Activated naive CD4-positive, alpha-beta T cell treated with anti-CD3 and anti-CD28 coated beads, Interleukin-2, amount 50 U/mL, for 72 hours (primary cell): ENCODE measurements at regions not wholly inside any gene's neighbourhood (a gene's known extent, or its start where the extent isn't known, plus 50 kb on each side); places are given as distances from the start of the nearest gene placed in this dataset.
A peak's percentile ranks its signal among the peaks of the same experiment; 100 is the strongest.
"Not testable (repeated sequence)": the region's sequence is repeated elsewhere in the genome, so short reads cannot be mapped to it uniquely, and the experiment has no call there.

Experiments
- ATAC-seq, 2 donors: fragments of 150-1000 bp; cut with Tn5 transposase; 2 replicates each; pipeline ENCODE4 v1.10.0; 2021; ENCODE audit warnings: mild to moderate bottlenecking in 2 of 2, moderate library complexity in 2 of 2
- DNase-seq, 2 donors: peaks; one replicate each; pipeline ENCODE4 v3.0.0; 2021 to 2022; ENCODE audit warnings: low spot score in 2 of 2
- H3K27ac Mint-ChIP-seq, 2 donors: one replicate each; pipeline ENCODE4 v1.8.0; 2022; ENCODE audit warnings: mild to moderate bottlenecking in 2 of 2, mixed read lengths in 2 of 2
- H3K36me3 Mint-ChIP-seq, 2 donors: one replicate each; pipeline ENCODE4 v1.8.0; 2022; ENCODE audit warnings: mixed read lengths in 2 of 2
- H3K9me3 Mint-ChIP-seq, 2 donors: one replicate each; pipeline ENCODE4 v1.8.0; 2022; ENCODE audit warnings: mixed read lengths in 2 of 2

DNA sequence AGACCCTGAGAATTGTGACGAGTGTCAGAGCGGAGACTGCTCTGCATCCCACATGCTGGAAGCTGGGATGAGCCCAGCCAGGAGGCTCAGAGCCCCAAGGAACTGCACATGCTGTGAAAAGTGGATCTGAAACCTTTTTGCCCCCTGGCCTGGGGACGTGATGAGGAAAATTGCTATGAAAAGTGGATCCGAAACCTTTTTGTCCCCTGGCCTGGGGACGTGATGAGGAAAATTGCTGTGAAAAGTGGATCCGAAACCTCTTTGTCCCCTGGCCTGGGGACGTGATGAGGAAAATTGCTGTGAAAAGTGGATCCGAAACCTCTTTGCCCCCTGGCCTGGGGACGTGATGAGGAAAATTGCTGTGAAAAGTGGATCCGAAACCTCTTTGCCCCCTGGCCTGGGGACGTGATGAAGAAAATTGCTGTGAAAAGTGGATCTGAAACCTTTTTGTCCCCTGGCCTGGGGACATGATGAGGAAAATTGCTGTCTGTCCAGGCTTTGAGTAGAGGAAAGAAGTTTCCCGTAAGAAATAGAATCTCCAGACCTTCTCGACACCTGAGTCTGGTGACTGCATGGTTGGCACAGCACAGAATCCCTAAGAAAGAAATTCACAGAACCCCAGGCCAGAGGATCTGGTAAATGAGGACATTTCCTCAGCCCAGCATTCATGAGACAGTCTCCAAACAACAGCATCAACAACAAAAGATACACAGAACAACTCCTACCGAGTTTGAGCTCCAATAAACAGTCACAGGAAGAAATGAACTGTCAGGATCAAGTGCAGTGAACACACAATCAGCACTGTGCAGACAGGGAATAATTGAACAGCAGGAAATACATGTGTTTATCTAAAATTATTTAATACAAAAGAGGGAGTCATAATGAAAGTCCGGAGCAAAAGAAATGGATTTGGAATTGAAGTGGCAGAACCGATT lies 188.8 kb downstream of the LAT start:
- not testable (repeated sequence) for H3K9me3 Mint-ChIP-seq, ATAC-seq, DNase-seq
- Mint-ChIP-seq H3K27ac (peak overlapping the region in 1 of 2 donors; percentile 37), H3K36me3 (peaks cover 7 to 15% of the 10 kb centered on the region in 2 donors)

DNA sequence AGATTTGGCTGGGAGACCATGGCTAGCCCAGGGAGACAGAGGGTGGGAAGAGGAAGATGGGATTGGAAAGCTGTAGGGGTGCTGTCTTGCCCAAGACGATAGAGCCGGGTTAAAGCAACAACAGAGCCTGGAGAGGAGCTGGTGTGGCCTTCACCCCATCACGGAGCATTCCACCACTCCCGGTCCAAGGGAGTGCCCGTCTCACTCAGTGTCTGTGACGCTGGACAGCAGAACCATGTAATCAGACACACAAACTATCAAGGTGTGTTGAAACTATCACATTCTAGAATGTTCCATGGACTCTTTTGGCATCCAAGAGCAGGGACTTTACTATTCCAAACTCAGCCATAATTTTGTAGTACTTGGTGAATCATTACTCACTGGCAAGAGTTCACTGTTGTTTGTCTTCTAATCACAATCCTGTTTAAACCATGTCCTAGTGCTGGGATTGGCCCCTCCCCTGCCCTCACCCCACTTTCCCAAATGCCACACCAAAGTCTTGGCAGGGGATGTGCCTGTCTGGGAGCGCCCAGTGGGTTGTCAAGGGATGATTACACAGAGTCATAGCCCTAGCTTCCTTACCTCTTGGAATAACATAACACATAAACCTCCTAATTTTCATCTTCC lies 187.4 kb downstream of the LAT start:
- H3K9me3 Mint-ChIP-seq, DNase-seq, ATAC-seq, H3K27ac Mint-ChIP-seq: not testable (repeated sequence)
- peaks cover 7 to 15% of the 10 kb centered on the region in 2 donors for H3K36me3 Mint-ChIP-seq

DNA sequence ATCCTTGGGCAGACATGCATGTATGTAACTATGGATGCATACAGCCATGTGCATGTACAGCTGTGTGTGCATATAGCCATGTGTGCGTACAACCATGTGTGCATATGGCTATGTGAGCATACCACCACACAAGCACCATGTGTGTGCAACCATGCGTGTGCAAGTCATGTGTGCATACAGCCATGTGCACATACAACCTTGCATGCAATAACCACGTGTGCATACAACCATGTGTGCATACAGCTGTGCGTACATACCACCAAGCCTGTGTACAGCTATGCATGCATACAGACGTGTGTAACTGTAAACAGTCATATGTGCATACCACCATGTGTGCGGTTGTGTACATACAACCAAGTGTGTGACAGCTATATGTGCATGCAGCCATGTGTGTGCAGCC lies 186.4 kb downstream of the LAT start:
- DNase-seq, H3K9me3 Mint-ChIP-seq, H3K27ac Mint-ChIP-seq, ATAC-seq: not testable (repeated sequence)
- peaks cover 7 to 15% of the 10 kb centered on the region in 2 donors for H3K36me3 Mint-ChIP-seq

DNA sequence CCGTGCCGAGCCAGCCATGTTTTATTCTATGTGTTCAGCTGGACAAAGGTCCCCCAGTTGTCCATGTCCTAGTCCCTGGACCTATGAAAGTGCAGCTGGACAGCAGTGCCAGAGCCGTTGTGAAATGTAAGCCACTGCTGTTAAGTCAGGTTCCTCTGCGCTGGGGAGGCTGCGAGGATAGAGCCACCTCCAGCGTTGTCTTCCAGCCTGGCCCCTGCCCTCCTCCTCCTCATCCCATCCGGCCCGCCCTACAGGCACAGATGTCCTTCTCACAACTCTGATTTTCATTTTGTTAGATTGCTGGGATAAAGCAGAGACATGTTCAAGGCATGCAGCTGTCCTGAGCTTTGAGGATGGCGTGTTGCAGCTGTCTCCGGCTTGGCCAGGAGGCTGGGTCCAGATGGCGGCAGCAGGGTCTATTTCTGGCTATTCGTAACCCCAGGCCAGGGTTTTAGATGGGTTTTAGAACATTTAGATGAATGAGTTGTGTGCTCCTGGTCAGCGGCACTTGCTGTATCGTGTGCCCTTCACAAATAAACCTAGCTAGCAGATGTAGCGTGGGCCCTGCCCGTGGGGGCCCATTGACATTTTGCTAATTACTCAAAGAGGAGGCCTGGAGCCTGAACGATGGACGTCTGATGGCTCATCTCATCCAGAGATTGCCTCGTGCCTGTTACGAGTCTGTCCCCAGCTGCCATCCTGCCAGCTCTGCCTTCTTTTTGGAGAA lies 185.7 kb downstream of the LAT start:
- H3K9me3 Mint-ChIP-seq, H3K27ac Mint-ChIP-seq, DNase-seq, ATAC-seq: not testable (repeated sequence)
- H3K36me3 Mint-ChIP-seq = peaks cover 7 to 15% of the 10 kb centered on the region in 2 donors

DNA sequence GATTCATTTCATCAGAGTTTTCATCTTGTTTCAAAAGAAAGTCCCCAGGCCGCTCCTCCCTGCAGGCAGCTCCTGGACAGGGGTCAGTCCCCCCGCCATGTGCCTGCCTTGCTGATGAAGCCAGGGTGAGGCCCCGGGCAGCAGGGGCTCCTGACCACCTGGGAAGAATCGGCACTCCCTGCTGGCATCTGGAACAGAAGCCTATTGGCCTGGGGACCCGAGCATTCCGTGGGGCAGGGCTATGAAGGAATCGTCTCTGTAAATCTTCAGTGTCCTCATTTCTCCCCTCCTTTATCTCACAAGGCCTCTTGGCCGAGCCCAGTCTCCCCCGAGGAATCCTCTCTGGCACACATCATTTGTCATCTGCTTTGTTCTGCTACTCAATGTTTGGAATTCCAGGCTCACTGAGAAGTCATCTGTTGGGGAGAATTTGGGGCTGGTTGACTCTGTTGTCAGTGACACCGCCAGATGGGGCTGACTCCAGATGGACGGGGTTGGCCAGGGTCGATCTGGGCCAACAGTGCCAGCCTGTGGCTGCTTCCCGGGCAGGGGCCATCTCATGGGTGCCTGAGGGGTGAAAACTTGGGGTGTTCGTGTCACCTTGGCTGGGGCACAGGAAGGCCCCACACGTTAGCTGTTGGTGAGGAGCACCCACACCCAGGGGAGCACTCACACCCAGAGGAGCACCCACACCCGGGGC lies 184.6 kb downstream of the LAT start:
- not testable (repeated sequence) for H3K9me3 Mint-ChIP-seq, H3K27ac Mint-ChIP-seq, ATAC-seq, DNase-seq
- H3K36me3 Mint-ChIP-seq = peaks cover 7 to 15% of the 10 kb centered on the region in 2 donors

DNA sequence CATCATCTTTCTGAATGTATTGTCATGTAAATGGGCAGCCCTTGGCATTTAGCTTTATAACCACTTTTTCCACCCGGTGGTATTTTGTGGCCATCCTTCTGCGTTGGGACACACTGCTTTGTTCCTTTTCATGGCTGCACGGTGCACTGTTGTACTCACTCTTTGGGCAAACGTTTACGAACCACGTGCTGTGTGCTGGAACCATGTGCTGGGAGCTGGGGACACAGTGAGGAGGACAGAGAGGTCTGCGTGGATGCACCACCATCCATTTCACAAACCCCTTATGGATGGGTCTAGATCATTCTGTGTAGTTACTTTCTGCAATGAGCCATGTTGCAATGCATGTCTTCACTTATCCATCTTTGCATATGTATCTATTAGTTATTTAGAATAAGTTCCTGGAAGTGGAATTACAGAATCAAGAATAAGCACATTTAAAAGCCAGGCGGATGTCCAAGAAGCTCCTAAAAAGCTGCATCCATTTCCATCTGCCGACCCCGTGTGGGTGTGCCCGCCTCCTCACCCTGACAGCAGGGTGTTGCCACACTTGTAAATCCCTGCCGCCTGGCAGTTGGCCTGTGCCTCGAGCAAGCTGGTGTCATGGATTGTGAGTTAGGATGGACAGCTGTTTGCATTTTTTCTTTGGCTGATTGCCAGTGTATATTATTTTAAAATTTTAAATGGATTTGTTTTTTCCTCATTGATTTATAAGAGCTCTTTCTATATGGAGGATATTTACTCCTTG lies 183.8 kb downstream of the LAT start:
- H3K36me3 Mint-ChIP-seq = peaks cover 7 to 15% of the 10 kb centered on the region in 2 donors
- H3K9me3 Mint-ChIP-seq, H3K27ac Mint-ChIP-seq, ATAC-seq, DNase-seq: not testable (repeated sequence)

DNA sequence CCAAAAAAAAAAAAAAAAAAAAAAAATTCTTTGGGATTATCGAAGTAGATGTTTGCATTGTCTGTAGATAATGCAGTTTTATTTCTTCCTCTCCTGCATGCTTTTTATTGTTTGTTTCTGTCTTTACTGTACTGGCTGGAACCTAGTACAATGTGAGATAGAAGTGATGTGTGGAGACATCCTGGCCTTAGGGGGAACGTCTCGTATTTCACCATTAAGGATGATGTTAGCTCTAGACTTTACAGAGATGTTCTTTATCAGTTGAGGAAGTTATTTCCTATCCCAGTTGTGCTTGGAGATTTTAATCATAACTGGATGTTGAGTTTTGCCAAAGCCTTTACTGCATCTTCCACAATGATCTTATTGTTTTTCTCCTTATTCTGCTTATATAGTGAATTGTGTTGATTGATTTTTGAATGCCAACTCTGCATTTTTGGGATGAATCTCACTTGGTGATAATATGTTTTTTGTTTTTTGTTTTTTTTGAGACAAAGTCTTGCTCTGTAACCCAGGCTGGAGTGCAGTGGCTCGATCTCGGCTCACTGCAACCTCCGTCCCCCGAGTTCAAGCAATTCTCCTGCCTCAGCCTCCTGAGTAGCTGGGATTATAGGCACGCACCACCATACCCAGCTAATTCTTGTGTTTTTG lies 179.7 kb downstream of the LAT start:
- not testable (repeated sequence) for ATAC-seq, H3K9me3 Mint-ChIP-seq, H3K27ac Mint-ChIP-seq, H3K36me3 Mint-ChIP-seq, DNase-seq

DNA sequence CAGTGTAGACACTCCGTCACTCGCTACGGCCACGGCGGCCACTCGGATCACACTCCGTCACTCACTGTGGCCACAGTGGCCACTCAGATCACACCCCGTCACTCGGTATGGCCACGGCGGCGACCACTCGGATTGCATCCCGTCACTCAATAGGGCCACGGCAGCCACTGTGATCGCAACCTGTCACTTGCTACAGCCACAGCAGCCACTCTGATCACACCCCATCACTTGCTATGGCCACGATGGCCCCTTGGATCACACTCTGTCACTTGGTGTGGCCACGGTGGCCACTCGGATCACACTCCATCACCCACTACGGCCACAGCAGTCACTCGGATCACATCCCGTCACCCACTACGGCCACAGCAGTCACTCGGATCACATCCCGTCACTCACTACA lies 175.3 kb downstream of the LAT start:
- H3K9me3 Mint-ChIP-seq, DNase-seq, ATAC-seq: not testable (repeated sequence)
- Mint-ChIP-seq H3K27ac (peak overlapping the region; percentile 25 to 72), H3K36me3 (peaks cover 4 to 11% of the 10 kb centered on the region in 2 donors)

DNA sequence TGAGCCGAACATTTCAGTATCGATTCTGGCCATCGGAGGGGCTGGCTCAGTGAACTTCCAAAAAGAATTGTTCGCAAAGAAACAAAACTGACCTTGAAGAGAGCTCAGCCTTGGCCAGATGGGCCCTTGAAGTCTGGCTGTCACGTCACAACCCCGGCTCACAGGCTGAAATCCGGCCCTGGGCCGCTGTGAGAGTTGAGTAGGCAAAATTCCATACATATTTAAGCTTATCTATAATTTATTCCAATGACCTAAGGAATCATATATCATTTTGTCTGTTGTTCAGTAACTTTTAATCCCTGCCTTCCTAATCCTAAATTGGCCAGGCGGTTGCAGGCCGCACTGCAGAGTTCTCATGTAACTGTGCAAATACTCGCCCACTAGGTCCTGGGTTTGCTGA lies 174.8 kb downstream of the LAT start:
- H3K27ac Mint-ChIP-seq, ATAC-seq, DNase-seq, H3K9me3 Mint-ChIP-seq: not testable (repeated sequence)
- peaks cover 4 to 11% of the 10 kb centered on the region in 2 donors for H3K36me3 Mint-ChIP-seq

DNA sequence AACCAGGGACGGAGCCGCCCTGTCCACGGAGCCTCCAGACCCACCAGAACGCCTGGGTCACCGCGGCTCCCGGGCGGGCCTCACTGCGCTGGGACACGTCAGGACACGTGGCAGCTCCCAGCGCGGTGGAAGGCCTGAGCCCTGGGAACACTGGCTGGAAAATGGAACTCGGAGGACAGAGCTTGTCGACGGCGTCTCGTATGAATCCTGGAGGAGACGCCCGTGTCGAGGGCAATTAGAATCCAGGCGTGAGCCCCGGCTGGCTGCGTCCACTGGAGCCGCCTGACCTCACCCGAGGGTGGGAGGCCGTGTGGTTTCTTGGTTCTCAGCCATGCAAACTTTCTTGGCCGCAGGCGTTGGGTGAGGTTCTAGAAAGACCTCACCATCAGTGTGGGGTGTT lies 173.9 kb downstream of the LAT start:
- no peaks in the 10 kb centered on the region for H3K9me3 Mint-ChIP-seq
- DNase-seq (no peak), ATAC-seq (no peak)
- H3K36me3 Mint-ChIP-seq = peaks cover 4 to 11% of the 10 kb centered on the region in 2 donors
- H3K27ac Mint-ChIP-seq = no peak overlapping the region

DNA sequence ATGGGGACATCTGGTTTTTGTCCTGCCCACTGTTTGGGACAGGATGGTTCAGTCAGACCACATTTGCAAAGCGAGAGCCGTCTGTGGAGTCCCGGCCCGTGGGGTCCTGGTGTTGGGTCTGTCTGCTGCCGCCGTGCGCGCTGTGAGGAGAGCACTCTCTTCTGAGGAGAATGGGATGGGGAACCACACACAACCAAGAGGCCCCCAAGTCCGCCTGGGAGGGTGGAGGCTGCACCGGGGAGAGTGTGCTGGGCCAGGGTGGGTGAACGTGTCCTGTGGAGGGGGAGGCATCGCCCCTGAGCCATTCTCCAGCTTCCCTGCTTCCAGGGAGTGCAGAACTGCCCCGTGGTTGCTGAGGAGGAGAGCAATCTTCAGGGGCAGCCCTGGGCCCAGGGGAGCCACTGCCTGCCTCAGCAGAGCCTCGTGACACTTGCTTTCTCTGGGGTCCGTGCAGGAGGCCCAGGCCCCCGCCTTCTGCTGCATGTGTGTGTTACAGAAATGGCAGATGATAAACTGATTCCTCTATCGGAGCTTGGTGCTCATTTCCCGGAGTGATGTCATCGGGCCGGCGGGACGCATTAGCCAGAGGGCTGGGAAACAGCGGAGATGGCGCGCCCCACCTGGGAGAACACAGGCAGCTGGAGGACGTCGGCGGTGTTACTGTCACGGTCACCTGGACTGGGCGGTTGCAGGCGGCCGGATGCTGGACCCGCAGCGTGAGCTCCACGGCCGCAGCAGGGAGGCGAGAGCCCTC lies 173.4 kb downstream of the LAT start:
- H3K27ac Mint-ChIP-seq = peak overlapping the region; percentile 63 to 92
- H3K36me3 Mint-ChIP-seq = peaks cover 4 to 11% of the 10 kb centered on the region in 2 donors
- not testable (repeated sequence) for ATAC-seq, DNase-seq, H3K9me3 Mint-ChIP-seq

DNA sequence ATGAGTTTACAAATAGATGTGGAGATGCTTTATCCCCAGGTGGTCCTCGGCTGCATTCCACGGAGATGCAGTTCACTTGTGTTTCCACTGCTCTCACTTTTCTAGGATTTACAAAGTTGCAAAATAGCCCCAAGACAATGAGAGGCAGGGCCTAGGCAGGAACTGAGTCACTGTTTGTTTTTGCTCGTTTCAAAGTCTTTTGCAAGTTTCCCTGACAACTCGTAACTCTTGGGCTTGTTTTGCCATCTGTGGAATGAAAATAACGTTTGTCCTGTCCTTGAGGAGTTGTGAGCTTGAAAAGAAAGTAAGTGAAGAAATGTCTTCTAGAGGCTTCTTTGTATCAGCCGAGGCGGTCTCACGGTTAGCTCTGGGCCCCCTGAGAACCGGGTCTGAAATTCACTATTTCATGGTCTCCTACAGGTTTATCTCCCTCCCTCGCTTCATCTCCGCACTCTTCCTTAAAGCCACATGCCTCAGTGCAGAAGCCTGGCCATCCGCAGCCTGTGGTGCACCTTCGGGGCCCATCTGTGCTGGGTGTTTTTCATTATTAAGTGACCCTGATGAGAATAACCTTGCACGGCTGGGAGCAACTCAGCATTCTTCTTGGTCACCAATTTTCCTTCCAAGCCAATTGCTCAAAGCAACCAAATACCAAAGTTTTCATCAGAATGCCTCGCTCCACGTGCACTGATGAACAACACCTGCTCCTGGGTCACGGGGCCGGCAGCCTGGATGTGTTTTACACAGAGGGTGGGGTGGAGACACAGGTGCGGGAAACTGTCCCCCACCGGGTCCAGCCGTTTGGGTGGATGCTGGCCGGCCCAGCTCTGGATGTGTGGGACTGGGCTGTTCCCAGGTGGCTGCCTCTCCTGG lies 172.4 kb downstream of the LAT start:
- peak; percentile 48 to 82 for ATAC-seq
- Mint-ChIP-seq H3K27ac (peak overlapping the region; percentile 63 to 92), H3K36me3 (peaks cover 4 to 11% of the 10 kb centered on the region in 2 donors)
- peak in 1 of 2 donors; percentile 13 for DNase-seq
- H3K9me3 Mint-ChIP-seq = not testable (repeated sequence)

DNA sequence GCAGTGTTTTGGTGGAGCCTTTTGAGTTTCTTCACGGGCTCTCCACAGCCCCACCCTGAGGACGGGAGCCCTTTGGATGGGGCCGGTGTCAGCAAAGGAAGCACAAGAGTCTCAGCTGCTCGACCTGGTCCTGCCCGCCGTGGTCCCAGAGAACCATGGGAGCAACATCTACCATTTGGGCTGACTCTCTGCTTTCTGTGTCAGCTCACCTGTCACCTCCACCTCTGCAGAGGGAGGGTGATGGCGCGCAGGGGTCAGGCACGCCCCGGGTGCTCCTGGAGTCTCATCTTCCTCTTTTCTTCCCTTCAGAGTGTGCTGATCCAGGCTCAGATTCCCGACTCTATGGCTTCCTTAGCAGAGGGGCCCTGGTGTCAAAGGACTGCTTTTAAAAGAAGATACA lies 171.7 kb downstream of the LAT start:
- peak overlapping the region; percentile 63 to 92 for H3K27ac Mint-ChIP-seq
- no peaks in the 10 kb centered on the region for H3K9me3 Mint-ChIP-seq
- peaks cover 4 to 11% of the 10 kb centered on the region in 2 donors for H3K36me3 Mint-ChIP-seq
- DNase-seq (no peak), ATAC-seq (peak in 1 of 2 donors; percentile 6)

DNA sequence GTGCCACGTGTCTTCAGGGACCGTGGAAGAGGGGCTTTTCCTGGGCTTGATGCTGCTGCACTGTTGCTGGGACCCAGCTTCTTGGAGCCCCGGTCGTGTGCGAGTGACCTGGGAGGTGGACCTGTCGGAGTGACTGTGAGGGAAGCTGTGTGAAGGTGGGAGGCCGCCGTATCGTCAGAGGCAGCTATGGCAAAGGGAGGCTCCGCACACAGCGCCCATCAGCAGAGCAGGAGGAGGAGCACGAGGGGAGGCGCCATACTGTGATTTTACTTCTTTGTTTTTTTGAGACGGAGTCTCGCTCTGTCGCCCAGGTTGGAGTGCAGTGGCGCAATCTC lies 171.0 kb downstream of the LAT start:
- DNase-seq, H3K9me3 Mint-ChIP-seq, ATAC-seq: not testable (repeated sequence)
- H3K27ac Mint-ChIP-seq = peak overlapping the region; percentile 72 to 73
- peaks cover 4 to 11% of the 10 kb centered on the region in 2 donors for H3K36me3 Mint-ChIP-seq
